GM12891 (cell line): ENCODE measurements at regions not wholly inside any gene's neighbourhood (a gene's known extent, or its start where the extent isn't known, plus 50 kb on each side); places are given as distances from the start of the nearest gene placed in this dataset.
"Not testable (repeated sequence)": the region's sequence is repeated elsewhere in the genome, so short reads cannot be mapped to it uniquely, and the experiment has no call there.

ENCODE experiments used
- DNase-seq: peaks from one replicate; pipeline ENCODE4 v3.0.0; 2011; ENCODE audit warnings: low spot score; ENCODE audit not compliant: insufficient read length
- FAIRE-seq: peaks from 2 replicates; lab custom pipeline; 2011; peaks lifted over from hg19 to GRCh38; lab: Jason Lieb, UNC
- PAX5 ChIP-seq: IDR thresholded peaks from 2 replicates; pipeline ENCODE4 v1.6.1; 2011; ENCODE audit warnings: low read length, moderate library complexity, mild to moderate bottlenecking; ENCODE audit not compliant: insufficient read depth, severe bottlenecking
- POLR2A ChIP-seq: IDR thresholded peaks from 2 replicates; pipeline ENCODE4 v1.6.1; 2011; ENCODE audit warnings: low read depth, low read length, control low read depth
- POLR2AphosphoS5 ChIP-seq: IDR thresholded peaks from 2 replicates; pipeline ENCODE4 v1.6.1; 2011; ENCODE audit warnings: low read depth, low read length, control low read depth
- POU2F2 ChIP-seq: IDR thresholded peaks from 2 replicates; pipeline ENCODE4 v1.6.1; 2011; ENCODE audit warnings: low read depth, mild to moderate bottlenecking, control low read depth, low read length, moderate library complexity
- SPI1 ChIP-seq: IDR thresholded peaks from 2 replicates; pipeline ENCODE4 v1.6.1; 2011; ENCODE audit warnings: low read depth, low read length, control low read depth
- TAF1 ChIP-seq: IDR thresholded peaks from 2 replicates; pipeline ENCODE4 v1.6.1; 2011; ENCODE audit warnings: low read depth, low read length, control low read depth

DNA sequence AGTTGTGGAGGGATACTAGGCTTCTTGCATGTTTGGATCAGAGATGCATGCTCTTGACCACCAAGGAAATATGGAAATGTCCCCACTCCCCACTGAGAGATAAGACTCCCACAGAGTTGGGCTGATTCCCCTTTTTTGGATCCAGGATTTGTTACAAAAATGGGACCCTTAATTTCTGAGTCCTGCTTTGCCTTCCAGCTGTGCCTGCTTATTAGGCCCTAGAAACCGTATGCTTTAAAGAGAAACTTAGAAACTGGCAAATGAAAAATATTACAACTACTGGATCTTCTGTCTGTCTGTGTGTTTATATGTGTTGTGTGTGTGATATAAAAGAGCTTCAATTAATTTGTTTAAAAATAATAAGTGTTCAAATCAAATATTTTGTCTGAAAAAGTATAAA, 817.6 kb upstream of the CITED2 start:
- DNase-seq (no peak), FAIRE-seq (no peak)
- TF ChIP-seq POLR2AphosphoS5 (no peak), PAX5 (no peak), POLR2A (no peak), TAF1 (no peak), POU2F2 (no peak), SPI1 (no peak)

DNA sequence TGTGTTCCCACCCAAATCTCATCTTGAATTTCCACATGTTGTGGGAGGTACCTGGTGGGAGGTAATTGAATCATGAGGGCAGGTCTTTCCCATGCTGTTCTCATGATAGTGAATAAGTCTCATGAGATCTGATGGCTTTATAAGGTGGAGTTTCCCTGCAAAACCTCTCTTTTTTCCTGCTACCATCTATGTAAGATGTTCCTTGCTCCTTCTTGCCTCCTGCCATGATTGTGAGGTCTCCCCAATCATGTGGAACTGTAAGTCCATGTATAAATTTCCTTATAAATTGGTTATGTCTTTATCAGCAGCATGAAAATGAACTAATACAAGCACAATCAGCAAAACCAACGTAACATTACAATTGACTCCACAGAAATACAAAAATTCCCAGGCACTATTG, 814.8 kb upstream of the CITED2 start:
- DNase-seq, result not testable (repeated sequence)

DNA sequence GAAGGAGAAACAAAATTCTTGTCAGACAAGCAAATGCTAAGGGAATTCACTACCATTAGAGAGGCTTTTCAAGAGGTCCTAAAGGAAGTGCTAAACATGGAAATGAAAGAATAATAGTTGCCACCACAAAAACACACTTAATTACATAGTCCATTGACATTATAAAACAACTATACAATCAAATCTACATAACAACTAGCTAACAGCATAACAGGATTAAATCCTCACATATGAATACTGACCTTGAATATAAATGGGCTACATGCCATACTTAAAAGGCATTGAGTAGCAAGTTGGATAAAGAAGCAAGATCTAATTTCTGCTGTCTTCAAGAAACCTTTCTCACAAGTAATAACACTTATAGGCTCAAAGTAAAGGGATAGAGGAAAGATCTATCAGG, 811.5 kb upstream of the CITED2 start:
- FAIRE-seq (no peak), DNase-seq (no peak)
- no peak for TF ChIP-seq SPI1
- no peak for TF ChIP-seq POLR2AphosphoS5
- TF ChIP-seq POLR2A, result no peak
- no peak for TF ChIP-seq TAF1
- TF ChIP-seq PAX5, result no peak
- no peak for TF ChIP-seq POU2F2

More for the DNA sequence above, 814.8 kb upstream of the CITED2 start:
- not testable (repeated sequence) for FAIRE-seq

DNA sequence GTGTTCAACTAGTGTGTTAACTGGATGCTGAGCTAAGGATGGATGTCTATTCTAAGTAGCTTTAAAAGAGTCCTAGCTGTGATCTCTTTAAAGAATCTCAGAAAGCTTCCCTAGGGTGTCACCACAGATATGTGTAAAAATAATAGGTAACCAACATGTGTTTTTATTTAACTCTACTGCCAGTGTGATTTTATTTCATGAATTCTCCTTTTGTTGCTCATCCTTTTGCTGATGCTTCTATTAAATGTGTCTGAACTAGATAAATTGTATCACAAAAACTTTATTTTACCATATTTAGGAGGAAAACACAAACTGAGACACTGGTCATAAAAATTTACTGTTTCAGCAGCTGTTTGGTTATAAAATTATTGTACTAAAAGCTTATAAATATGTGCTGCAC, 809.4 kb upstream of the CITED2 start:
- no peak for DNase-seq
- no peak for FAIRE-seq

DNA sequence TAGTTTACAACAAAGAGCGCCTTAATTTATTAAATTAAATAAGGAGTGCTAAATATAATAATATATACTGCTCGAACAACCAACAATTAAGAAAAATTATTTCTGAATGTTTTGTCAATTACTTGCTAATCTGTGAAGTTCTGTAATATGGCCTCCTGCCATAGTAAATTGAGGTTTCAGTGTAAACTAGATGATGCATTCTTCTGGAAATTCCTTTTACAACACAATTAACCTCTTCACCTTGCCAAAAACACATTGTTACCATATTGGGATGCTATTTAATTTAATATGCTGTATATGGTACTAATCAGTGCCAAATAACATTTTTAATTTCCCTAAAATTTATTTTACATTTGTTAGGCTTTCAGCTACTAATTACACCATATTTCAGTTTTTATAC, 808.4 kb upstream of the CITED2 start:
- TF ChIP-seq POLR2A (no peak), TAF1 (no peak), PAX5 (no peak), SPI1 (no peak), POU2F2 (no peak), POLR2AphosphoS5 (no peak)
- FAIRE-seq (no peak), DNase-seq (no peak)

More for the DNA sequence above, 809.4 kb upstream of the CITED2 start:
- TF ChIP-seq POLR2AphosphoS5 (no peak), SPI1 (no peak), POLR2A (no peak), TAF1 (no peak), POU2F2 (no peak), PAX5 (no peak)

DNA sequence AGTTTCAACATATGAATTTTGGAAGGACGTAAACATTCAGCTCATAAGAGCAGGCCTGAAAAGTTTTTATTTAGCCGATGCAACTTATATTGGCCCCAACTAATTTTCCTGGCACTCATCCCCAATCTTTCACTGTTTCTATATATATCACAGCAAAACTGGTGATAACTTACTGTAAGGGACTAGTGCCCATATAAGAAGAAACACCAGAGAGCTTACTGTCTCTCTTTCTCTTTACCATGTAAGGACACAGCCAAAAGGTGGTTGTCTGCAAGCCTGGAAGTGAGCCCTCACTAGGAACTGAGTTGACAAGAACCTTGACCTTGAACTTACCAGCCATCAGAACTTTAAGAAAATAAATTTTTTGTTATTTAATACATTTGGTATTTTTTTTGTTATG, 807.4 kb upstream of the CITED2 start:
- FAIRE-seq (no peak), DNase-seq (no peak)
- no peak for TF ChIP-seq POU2F2
- TF ChIP-seq POLR2AphosphoS5, result no peak
- TF ChIP-seq TAF1, result no peak
- no peak for TF ChIP-seq POLR2A
- TF ChIP-seq SPI1, result no peak
- no peak for TF ChIP-seq PAX5

DNA sequence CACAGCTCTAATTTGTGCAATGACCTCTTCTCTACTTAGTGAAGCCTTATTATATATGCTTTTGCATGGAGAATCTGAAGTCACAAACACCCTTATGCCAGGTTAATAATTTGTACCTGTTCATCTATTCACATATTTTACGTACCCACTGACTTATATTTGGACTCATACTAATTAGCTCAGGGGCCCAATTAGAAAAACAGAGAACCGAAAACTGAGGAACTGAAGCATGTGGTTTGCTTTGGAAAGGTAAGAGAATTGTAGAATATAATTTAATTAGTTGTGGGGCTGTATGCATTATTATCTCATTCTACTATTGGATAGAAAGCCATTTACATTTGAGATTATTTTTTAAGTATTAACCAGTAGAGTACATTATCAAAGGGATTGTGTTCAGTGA, 805.9 kb upstream of the CITED2 start:
- DNase-seq (no peak), FAIRE-seq (no peak)
- TF ChIP-seq SPI1 (no peak), POU2F2 (no peak), PAX5 (no peak), POLR2A (no peak), POLR2AphosphoS5 (no peak)

DNA sequence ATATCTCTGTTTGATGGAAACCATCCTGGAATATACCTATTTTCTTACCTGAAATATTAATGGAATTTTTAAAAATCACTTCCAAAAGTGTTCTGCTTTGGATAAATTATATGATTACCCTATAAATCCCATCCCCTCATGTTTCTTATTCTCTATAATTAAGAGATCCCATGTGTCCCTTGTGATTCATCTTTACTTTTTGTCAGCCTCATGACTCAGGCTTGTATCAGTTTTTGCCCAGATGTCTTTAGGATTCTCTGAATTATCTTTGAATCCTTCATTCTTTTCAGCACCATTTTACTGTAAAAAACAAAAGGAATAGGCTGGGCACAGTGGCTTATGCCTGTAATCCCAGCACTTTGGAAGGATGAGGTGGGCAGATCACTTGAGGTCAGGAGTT, 804.5 kb upstream of the CITED2 start:
- DNase-seq (no peak), FAIRE-seq (no peak)
- TF ChIP-seq SPI1, result no peak
- TF ChIP-seq POLR2AphosphoS5, result no peak
- TF ChIP-seq TAF1, result no peak
- TF ChIP-seq POU2F2, result no peak
- TF ChIP-seq PAX5, result no peak
- no peak for TF ChIP-seq POLR2A

DNA sequence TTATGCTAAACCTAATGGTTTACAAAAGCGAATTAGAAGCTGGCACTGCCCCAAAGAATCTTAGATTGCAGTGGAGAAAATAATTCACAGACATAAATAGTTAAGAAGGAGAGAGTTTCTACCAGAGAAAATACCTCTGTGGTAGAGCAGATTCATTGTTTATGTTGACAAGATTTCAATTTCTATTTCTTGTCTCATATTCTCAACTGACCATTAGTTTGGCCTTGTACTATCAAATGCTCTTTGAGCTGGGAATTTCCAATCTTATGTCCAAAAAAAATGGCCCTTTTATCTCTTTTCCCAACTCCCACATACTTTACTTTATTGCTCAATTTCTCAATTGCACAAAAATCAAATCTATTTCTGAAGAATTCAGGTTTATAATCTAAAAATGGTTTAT, 804.1 kb upstream of the CITED2 start:
- TF ChIP-seq TAF1, result no peak
- TF ChIP-seq PAX5, result no peak
- no peak for TF ChIP-seq POLR2A
- no peak for TF ChIP-seq POLR2AphosphoS5
- TF ChIP-seq SPI1, result no peak
- no peak for TF ChIP-seq POU2F2
- DNase-seq, result no peak
- no peak for FAIRE-seq

DNA sequence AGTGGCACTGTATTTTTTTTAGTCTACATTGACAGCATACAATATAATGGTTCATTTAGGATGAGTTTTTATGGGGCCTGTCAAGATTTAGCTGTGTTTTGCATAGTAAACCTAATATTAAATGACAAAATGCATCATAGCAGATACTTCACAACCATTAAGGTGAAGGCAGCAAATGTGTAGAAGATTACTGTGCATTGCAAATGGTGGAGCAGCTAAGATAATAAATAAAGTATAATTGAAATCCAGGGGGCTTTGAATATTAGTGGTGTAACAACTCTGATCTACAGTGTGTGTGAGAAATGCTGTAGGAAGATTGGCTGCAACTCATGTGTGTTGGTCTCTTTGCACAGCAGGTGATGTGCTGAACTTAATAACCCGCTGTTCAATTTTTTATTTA, 801.9 kb upstream of the CITED2 start:
- TF ChIP-seq POU2F2 (no peak), TAF1 (no peak), PAX5 (no peak), POLR2A (no peak), POLR2AphosphoS5 (no peak), SPI1 (no peak)
- DNase-seq, result no peak
- FAIRE-seq, result no peak

DNA sequence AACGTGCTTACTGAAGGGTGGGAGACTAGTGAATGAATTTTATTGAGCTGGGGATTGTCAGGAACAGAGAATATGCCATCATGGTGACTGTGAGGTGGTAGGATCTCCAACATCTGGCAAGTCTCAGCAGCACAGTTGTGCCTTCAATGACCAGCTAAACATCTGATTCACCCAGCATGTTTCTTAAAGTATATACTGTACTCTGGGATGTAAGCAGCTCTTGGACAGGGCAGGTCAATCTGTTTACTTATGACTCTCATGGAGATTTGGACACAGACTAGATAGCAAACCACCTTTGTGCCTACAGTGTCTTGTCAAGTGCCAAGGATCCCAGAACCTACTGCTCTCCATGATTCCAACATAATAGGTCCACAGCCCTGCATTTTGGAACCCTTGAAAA, 801.0 kb upstream of the CITED2 start:
- no peak for FAIRE-seq
- no peak for DNase-seq
- no peak for TF ChIP-seq POLR2AphosphoS5

DNA sequence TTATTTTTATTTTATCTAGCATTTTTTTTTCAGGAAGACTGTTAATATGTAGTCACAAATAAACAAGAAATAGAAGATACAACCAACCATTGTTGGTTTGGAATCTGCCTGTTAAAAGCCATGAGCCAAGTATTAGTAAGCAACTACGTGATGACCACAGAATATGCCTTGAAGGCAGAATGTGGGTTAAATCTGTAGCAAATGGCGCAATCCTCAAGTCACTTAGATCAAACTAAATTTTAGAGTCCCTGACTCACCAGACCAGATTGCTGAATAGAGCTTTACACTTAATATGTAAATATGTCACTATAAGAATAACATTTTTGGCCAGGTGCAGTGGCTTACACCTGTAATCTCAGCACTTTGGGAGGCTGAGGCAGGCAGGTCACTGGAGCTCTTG, 800.1 kb upstream of the CITED2 start:
- FAIRE-seq (no peak), DNase-seq (no peak)
- TF ChIP-seq POU2F2 (no peak), TAF1 (no peak), SPI1 (no peak), POLR2A (no peak), PAX5 (no peak), POLR2AphosphoS5 (no peak)

DNA sequence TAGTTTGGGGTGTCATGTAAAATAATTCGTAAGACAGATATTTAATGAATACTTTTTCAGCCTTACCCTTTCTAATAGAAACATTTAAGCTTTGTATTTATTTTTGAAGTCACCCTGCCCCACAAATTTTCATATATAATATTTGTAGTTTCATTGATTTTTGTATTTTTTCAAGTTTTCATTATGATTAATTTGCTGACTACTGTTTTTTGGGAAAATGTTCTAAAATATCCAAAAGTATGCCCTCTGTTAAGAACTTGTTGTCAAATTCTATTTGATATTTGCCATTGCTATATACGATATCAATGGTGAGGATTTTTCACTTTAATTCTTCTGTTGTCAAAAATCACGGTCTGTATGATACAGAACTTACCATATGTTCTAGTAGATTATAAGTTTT, 793.9 kb upstream of the CITED2 start:
- FAIRE-seq, result no peak
- TF ChIP-seq PAX5 (no peak), POLR2A (no peak), POU2F2 (no peak), POLR2AphosphoS5 (no peak), SPI1 (no peak), TAF1 (no peak)

More for the DNA sequence above, 793.9 kb upstream of the CITED2 start:
- DNase-seq, result no peak
